GM13976 (cell line): ENCODE measurements at regions not wholly inside any gene's neighbourhood (a gene's known extent, or its start where the extent isn't known, plus 50 kb on each side); places are given as distances from the start of the nearest gene placed in this dataset.

ENCODE experiments used
- DNase-seq: peaks from one replicate; pipeline ENCODE4 v3.0.0; 2012; ENCODE audit warnings: low spot score
- in situ Hi-C: fragments of 300-500 bp; cut with MboI; formaldehyde crosslinking; loops from one replicate; pipeline ENCODE4 v1.12.0; 2022; ENCODE audit warnings: low sequenced_read_pairs, mixed read lengths, inconsistent platforms; ENCODE audit not compliant: unreplicated experiment
- TF ChIP-seq, protein P1 (sequence below): IDR thresholded peaks from 2 replicates; pipeline ENCODE4 v1.5.1; 2012; ENCODE audit warnings: borderline replicate concordance, mild to moderate bottlenecking; ENCODE audit not compliant: insufficient read depth; ENCODE audit errors: extremely low read depth, missing control alignments, control extremely low read depth

- DNase-seq: no peak
- in situ Hi-C loops: no loop called here
- TF ChIP-seq, protein P1, sequence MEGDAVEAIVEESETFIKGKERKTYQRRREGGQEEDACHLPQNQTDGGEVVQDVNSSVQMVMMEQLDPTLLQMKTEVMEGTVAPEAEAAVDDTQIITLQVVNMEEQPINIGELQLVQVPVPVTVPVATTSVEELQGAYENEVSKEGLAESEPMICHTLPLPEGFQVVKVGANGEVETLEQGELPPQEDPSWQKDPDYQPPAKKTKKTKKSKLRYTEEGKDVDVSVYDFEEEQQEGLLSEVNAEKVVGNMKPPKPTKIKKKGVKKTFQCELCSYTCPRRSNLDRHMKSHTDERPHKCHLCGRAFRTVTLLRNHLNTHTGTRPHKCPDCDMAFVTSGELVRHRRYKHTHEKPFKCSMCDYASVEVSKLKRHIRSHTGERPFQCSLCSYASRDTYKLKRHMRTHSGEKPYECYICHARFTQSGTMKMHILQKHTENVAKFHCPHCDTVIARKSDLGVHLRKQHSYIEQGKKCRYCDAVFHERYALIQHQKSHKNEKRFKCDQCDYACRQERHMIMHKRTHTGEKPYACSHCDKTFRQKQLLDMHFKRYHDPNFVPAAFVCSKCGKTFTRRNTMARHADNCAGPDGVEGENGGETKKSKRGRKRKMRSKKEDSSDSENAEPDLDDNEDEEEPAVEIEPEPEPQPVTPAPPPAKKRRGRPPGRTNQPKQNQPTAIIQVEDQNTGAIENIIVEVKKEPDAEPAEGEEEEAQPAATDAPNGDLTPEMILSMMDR: no peak
Measured at GRCh38 chr5:68010740-68011139, 204.8 kb upstream of the PIK3R1 start.

DNA sequence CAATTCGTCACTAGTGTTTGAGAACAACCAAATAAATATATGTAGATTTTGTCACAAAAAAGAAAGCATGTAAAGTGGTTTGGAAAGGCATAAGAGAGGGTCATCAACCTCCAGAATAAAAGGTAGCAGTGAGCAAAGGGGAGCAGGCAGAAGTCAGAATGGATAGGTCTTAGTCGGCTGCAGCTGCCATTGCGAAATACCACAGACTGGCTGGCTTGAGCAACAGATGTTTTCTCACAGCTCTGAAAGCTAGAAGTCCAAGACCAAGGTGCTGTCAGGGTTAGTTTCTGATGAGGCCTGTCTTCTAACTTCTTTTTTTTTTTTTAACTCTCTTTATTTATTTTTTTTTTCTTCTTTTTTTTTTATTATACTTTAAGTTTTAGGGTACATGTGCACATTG is 208.1 kb upstream of the PIK3R1 start:
- TF ChIP-seq, protein P1: no peak
- DNase-seq: no peak
- in situ Hi-C loops: no loop called here

DNA sequence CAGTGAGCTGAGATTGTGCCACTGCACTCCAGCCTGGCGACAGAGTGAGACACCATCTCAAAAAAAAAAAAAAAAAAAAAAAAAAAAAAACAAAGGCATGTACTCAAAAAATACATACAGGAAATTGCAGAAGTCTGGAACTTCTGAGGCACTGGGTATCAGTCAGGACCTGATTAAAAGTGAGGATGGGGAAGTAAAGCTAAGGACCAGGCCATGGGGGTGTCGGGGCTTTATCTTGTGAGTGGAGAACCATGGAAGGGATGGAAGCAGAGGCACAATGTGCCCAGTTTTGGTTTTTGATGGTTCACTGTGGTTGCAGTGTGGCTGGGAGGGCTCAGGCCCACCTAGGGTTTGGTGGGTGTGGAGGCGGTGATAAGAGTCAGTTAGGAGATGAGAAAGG is 212.7 kb upstream of the PIK3R1 start:
- TF ChIP-seq, protein P1: no peak
- in situ Hi-C loops: no loop called here
- DNase-seq: no peak

- no peak for DNase-seq
- TF ChIP-seq, protein P1: no peak
- in situ Hi-C loops: no loop called here
Measured at GRCh38 chr5:68000805-68001204, 214.8 kb upstream of the PIK3R1 start.

DNA sequence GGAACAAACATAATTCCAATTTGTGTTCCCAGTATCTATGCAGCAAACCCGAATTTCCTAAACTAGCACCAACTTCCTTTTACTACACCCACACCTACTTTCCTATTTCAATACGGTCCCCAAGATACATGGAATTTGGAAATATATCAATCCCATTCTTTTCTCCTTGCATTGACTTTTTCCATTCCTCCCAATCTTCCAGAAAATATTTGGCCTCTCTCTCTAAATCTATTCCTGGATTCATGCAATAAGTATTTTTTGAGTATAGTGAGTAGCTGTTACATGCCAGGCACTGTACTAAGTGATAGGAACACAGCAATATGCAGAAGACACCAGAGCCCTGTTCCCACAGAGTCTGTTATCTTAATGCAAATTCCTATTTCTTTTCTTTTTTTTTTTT is 216.2 kb upstream of the PIK3R1 start:
- no peak for DNase-seq
- TF ChIP-seq, protein P1: no peak
- in situ Hi-C loops: no loop called here

DNA sequence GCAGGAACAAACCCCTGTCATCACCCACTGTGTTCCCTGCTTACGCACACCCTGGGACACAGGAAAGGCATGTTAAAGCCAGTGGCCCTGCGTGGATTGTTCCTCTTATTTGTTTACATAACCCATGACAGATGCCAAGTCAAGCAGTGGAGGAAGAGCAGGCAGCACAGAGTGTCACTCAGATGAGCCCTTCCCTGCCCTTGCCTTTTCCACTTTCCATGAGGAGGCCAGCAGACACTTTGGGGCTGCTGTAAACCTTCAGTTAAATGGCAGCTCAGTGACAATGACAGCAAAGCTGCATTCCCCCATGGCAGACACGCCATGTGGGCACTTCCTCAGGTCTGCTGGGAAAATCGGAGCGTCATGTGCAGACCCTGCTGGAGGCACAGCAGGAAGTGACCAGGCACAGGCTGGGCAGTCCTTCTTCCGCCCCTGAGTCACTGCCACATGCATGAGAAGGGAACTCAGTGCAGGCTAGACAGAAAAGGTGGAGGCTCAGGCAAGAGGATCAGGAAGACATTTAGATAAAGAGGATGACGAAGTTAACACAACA is 216.8 kb upstream of the PIK3R1 start:
- DNase-seq: no peak
- TF ChIP-seq, protein P1: no peak
- in situ Hi-C loops: no loop called here
